Calu3 (cell line): ENCODE measurements at regions not wholly inside any gene's neighbourhood (a gene's known extent, or its start where the extent isn't known, plus 50 kb on each side); places are given as distances from the start of the nearest gene placed in this dataset.
"Not testable (repeated sequence)": the region's sequence is repeated elsewhere in the genome, so short reads cannot be mapped to it uniquely, and the experiment has no call there.

Experiments used
- BruUV-seq: library from RNA; stranded (reverse); fragments of 400-500 nt; replicated peaks from 2 replicates; lab custom pipeline; 2021; lab: Mats Ljungman, UMichigan
- CTCF ChIA-PET: fragments of 300-600 bp; sonication (Branson Sonifier 250); formaldehyde crosslinking; loops from one replicate; lab custom pipeline; 2022; ENCODE audit warnings: antibody characterized with exemption; lab: Charles Lee
- DNase-seq: peaks from one replicate; pipeline ENCODE4 v3.0.0; 2022
- H3K27ac Mint-ChIP-seq: one replicate; pipeline ENCODE4 v1.8.0; 2022; ENCODE audit warnings: mixed read lengths; ENCODE audit not compliant: unreplicated experiment
- H3K27me3 Mint-ChIP-seq: one replicate; pipeline ENCODE4 v1.8.0; 2022; ENCODE audit warnings: mixed read lengths; ENCODE audit not compliant: unreplicated experiment
- H3K36me3 Mint-ChIP-seq: one replicate; pipeline ENCODE4 v1.8.0; 2022; ENCODE audit warnings: mild to moderate bottlenecking, moderate library complexity, mixed read lengths; ENCODE audit not compliant: insufficient read depth, unreplicated experiment
- H3K4me1 Mint-ChIP-seq: one replicate; pipeline ENCODE4 v1.8.0; 2022; ENCODE audit warnings: mild to moderate bottlenecking, low read depth, mixed read lengths; ENCODE audit not compliant: unreplicated experiment
- H3K4me3 Mint-ChIP-seq: one replicate; pipeline ENCODE4 v1.8.0; 2022; ENCODE audit warnings: mild to moderate bottlenecking, low read depth, moderate library complexity, mixed read lengths; ENCODE audit not compliant: unreplicated experiment
- H3K9me3 Mint-ChIP-seq: one replicate; pipeline ENCODE4 v1.8.0; 2022; ENCODE audit warnings: low read depth, mixed read lengths; ENCODE audit not compliant: unreplicated experiment
- intact Hi-C: fragments of 100-400 bp; cut with micrococcal nuclease; formaldehyde crosslinking; loops from one replicate; pipeline ENCODE4 v1.10.0; 2022; ENCODE audit not compliant: unreplicated experiment
- TF ChIP-seq, protein P1 (sequence below): fragments of 200-600 bp; IDR thresholded peaks from one replicate; pipeline ENCODE4 v1.8.0; 2022; ENCODE audit warnings: antibody characterized with exemption; ENCODE audit not compliant: unreplicated experiment

DNA sequence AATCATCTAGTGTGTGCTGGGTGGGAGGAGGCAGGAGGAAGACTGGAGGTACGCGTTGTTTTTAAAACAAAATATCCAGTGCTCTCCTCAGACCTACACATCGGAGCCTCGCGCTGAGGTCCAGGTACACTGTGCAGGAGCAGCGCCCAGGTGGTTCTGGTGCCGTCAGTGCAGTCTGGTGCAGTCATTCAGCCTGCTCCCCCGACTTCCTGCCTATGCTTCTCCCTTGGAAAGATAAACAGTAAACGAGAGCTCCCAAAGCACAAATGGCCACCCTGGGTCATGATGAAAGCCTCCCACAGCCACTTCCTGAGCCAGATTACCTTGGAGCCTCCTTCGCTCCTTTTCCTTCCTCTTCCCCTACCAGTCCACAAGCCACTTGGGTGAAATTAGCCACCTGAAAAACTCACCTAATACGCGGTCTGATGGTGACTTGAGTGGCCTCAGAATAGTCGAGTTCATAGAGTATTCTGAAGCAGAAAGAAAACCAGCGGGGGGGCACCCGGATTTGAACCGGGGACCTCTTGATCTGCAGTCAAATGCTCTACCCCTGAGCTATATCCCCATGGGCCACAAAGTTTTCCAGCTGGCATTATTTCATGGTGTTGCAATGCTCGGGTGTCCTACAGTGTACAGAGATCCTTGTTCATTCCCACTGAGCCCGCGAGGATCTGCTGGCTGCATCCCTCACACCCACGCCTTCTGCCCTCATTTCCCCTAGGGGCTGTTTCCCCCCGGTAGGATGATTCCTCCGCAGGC lies 82.5 kb downstream of the ZNF467 start:
- Mint-ChIP-seq H3K27me3 (peaks cover 64% of the 10 kb centered on the region), H3K36me3 (peaks cover 7% of the 10 kb centered on the region), H3K27ac (peak overlapping the region; percentile 68), H3K4me1 (no peaks in the 10 kb centered on the region), H3K9me3 (peaks cover 2% of the 10 kb centered on the region), H3K4me3 (no peak overlapping the region)
- TSS peak; percentile 100 for BruUV-seq
- peak; percentile 41 for DNase-seq
- CTCF ChIA-PET = interaction anchor here (0.6 kb wide), 1 partner anchor 617 kb away, joined by 3 read pairs; no protein-coding TSS in a partner anchor
- intact Hi-C loops = no loop called here
- TF ChIP-seq, protein P1, sequence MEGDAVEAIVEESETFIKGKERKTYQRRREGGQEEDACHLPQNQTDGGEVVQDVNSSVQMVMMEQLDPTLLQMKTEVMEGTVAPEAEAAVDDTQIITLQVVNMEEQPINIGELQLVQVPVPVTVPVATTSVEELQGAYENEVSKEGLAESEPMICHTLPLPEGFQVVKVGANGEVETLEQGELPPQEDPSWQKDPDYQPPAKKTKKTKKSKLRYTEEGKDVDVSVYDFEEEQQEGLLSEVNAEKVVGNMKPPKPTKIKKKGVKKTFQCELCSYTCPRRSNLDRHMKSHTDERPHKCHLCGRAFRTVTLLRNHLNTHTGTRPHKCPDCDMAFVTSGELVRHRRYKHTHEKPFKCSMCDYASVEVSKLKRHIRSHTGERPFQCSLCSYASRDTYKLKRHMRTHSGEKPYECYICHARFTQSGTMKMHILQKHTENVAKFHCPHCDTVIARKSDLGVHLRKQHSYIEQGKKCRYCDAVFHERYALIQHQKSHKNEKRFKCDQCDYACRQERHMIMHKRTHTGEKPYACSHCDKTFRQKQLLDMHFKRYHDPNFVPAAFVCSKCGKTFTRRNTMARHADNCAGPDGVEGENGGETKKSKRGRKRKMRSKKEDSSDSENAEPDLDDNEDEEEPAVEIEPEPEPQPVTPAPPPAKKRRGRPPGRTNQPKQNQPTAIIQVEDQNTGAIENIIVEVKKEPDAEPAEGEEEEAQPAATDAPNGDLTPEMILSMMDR = no peak

DNA sequence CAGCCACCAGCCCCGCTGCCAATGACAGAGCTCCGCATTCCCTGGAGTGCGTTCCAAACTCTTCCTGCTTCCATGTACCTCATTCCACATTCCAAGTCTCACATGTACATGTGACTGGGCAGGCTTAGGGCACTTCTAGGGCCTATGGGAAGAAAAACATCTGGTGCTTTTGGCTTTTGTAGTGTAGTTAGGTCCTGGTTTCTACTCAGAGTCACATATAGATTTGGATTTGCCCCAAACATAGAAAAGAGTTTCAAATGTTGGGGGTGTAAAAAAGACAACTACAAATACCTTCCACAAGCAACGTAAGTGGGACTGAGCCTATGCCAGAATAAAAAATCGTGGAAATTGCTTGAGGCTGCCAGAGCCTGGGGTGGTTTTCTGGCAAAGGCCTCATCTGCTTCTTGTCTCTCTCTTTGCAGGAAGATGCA lies 84.1 kb downstream of the ZNF467 start:
- Mint-ChIP-seq H3K9me3 (peaks cover 2% of the 10 kb centered on the region), H3K27me3 (peaks cover 68% of the 10 kb centered on the region), H3K36me3 (peaks cover 7% of the 10 kb centered on the region), H3K4me1 (no peaks in the 10 kb centered on the region), H3K27ac (no peak overlapping the region), H3K4me3 (no peak overlapping the region)
- CTCF ChIA-PET = no interaction called here
- intact Hi-C loops = no loop called here
- DNase-seq = no peak
- TF ChIP-seq, protein P1 = no peak
- no TSS peak for BruUV-seq

DNA sequence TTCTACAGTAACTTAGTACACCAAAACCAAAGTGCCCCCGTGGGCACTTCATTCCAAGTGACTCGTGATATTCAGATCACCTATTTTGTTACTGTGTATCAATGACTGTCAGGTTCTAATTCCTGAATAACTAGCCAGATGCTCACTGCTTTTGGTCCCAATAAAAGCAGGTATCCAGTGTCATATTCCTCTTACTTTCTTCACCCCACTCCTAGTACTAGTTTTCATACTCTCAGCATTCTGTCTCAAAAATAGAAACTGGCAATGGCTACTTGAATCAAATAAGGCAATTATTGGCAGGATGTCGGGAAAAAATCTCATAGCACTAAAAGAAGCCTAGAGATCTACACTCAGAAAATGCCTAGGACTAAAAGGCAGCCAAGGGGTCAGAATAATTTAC lies 84.6 kb downstream of the ZNF467 start:
- Mint-ChIP-seq H3K27me3 (peaks cover 68% of the 10 kb centered on the region), H3K27ac (no peak overlapping the region), H3K4me3 (no peak overlapping the region), H3K36me3 (peaks cover 7% of the 10 kb centered on the region), H3K9me3 (peaks cover 2% of the 10 kb centered on the region), H3K4me1 (no peaks in the 10 kb centered on the region)
- no peak for DNase-seq
- BruUV-seq = no TSS peak
- TF ChIP-seq, protein P1 = no peak
- CTCF ChIA-PET = no interaction called here
- intact Hi-C loops = no loop called here

DNA sequence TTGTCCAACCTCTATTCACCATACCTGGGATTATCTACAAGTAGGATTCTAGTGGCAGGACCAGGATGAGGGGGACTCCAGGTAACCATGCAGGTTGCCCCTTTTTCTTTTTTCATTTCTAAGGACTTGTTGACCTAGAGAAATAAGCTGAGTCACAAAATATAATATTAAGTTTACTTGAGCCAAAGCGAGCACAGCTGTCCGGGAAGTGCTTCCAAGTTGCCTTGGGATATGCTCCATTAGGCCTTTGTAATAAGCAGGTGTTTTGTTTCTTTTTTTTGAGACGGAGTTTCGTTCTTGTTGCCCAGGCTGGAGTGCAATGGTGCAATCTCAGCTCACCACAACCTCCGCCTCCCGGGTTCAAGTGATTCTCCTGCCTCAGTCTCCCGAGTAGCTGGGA lies 85.6 kb downstream of the ZNF467 start:
- CTCF ChIA-PET = interaction anchor here (0.6 kb wide), 2 partner anchors 8 to 1986 kb away, joined by 6 read pairs; no protein-coding TSS in a partner anchor
- H3K27ac Mint-ChIP-seq, intact Hi-C loops, H3K4me3 Mint-ChIP-seq, H3K4me1 Mint-ChIP-seq, H3K36me3 Mint-ChIP-seq, DNase-seq, H3K9me3 Mint-ChIP-seq, BruUV-seq: not testable (repeated sequence)
- peaks cover 62% of the 10 kb centered on the region for H3K27me3 Mint-ChIP-seq

DNA sequence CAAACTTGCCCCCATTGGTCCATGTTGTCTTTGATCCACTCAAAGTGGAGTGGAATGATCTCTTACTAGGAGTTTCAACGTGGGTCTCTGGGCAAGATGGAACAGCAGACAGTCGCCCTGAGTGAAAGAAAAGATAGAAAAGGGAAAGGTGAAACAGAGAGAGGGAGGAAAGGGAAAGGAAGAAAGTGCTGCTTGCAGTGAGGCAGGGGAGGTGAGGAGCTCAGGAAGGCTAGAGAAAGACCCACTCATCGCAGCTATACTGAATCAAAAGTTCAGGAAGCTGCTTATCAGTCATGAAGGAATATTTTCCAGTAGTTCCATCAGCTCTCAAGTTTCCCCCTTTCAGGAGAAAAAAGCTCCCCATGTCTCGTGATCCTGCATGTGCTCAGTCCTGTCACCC lies 86.9 kb downstream of the ZNF467 start:
- DNase-seq = no peak
- intact Hi-C loops = no loop called here
- Mint-ChIP-seq H3K27ac (no peak overlapping the region), H3K9me3 (peaks cover 2% of the 10 kb centered on the region), H3K36me3 (peaks cover 7% of the 10 kb centered on the region), H3K4me3 (no peak overlapping the region), H3K4me1 (no peaks in the 10 kb centered on the region), H3K27me3 (peaks cover 75% of the 10 kb centered on the region)
- TF ChIP-seq, protein P1 = no peak
- BruUV-seq = no TSS peak
- CTCF ChIA-PET = no interaction called here
